ENCODE measurements at regions not wholly inside any gene's neighbourhood (a gene's known extent, or its start where the extent isn't known, plus 50 kb on each side); places are given as distances from the start of the nearest gene placed in this dataset.
A peak's percentile ranks its signal among the peaks of the same experiment; 100 is the strongest.

- Histone ChIP-seq H3K9me3 (no peaks in the 10 kb centered on the region), H3K27me3 (peaks cover 0 to 13% of the 10 kb centered on the region in 2 donors), H3K36me3 (no peaks in the 10 kb centered on the region), H3K27ac (no peak overlapping the region), H3K4me3 (no peak overlapping the region), H3K4me1 (no peaks in the 10 kb centered on the region)
- TF ChIP-seq CTCF (IDR thresholded peaks at IDR 0.05): no peak
- DNase-seq: no peak
- intact Hi-C loops (cut with DNase I; ENCODE audit: low total_unique reads): no loop called here
Measured at GRCh38 chr17:74089380-74089779, 114.1 kb upstream of the RPL38 start.

- intact Hi-C loops (cut with DNase I; ENCODE audit: low total_unique reads): loop anchor here (10.0 kb wide), 1 partner anchor 195 kb away; no protein-coding TSS in a partner anchor
- peak in 1 of 2 donors; percentile 26 for DNase-seq
- Histone ChIP-seq H3K27me3 (peaks cover 0 to 13% of the 10 kb centered on the region in 2 donors), H3K9me3 (no peaks in the 10 kb centered on the region), H3K36me3 (no peaks in the 10 kb centered on the region), H3K4me1 (no peaks in the 10 kb centered on the region), H3K4me3 (no peak overlapping the region), H3K27ac (no peak overlapping the region)
- TF ChIP-seq CTCF (IDR thresholded peaks at IDR 0.05): peak in 1 of 2 experiments; percentile 14
Measured at GRCh38 chr17:74089869-74090464, 113.5 kb upstream of the RPL38 start.

GRCh38 chr17:74094651-74095050 is 108.8 kb upstream of the RPL38 start:
- Histone ChIP-seq H3K27me3 (peaks cover 0 to 12% of the 10 kb centered on the region in 2 donors), H3K9me3 (no peaks in the 10 kb centered on the region), H3K36me3 (no peaks in the 10 kb centered on the region), H3K4me3 (no peak overlapping the region), H3K27ac (no peak overlapping the region), H3K4me1 (no peaks in the 10 kb centered on the region)
- TF ChIP-seq CTCF (IDR thresholded peaks at IDR 0.05): no peak
- intact Hi-C loops (cut with DNase I; ENCODE audit: low total_unique reads): loop anchor here (10.0 kb wide), 1 partner anchor 190 kb away; no protein-coding TSS in a partner anchor
- DNase-seq: no peak

- no peak for TF ChIP-seq CTCF (IDR thresholded peaks at IDR 0.05)
- intact Hi-C loops (cut with DNase I; ENCODE audit: low total_unique reads): loop anchor here (10.0 kb wide), 1 partner anchor 188 kb away; no protein-coding TSS in a partner anchor
- Histone ChIP-seq H3K9me3 (no peaks in the 10 kb centered on the region), H3K27ac (no peak overlapping the region), H3K4me3 (no peak overlapping the region), H3K36me3 (no peaks in the 10 kb centered on the region), H3K4me1 (no peaks in the 10 kb centered on the region), H3K27me3 (peaks cover 0 to 30% of the 10 kb centered on the region in 2 donors)
- no peak for DNase-seq
Measured at GRCh38 chr17:74096456-74096855, 107.0 kb upstream of the RPL38 start.

- intact Hi-C loops (cut with DNase I; ENCODE audit: low total_unique reads): loop anchor here (10.0 kb wide), 1 partner anchor 187 kb away; no protein-coding TSS in a partner anchor
- DNase-seq: no peak
- Histone ChIP-seq H3K4me1 (no peaks in the 10 kb centered on the region), H3K9me3 (no peaks in the 10 kb centered on the region), H3K4me3 (no peak overlapping the region), H3K36me3 (no peaks in the 10 kb centered on the region), H3K27ac (no peak overlapping the region), H3K27me3 (peaks cover 0 to 42% of the 10 kb centered on the region in 2 donors)
- TF ChIP-seq CTCF (IDR thresholded peaks at IDR 0.05): no peak
Measured at GRCh38 chr17:74097450-74098135, 105.9 kb upstream of the RPL38 start.

Measured in tibial artery (tissue), 4 donors.